Activated T-cell treated with anti-CD3 and anti-CD28 coated beads, Interleukin-2, amount 50 U/mL, for 72 hours (primary cell): ENCODE measurements at regions not wholly inside any gene's neighbourhood (a gene's known extent, or its start where the extent isn't known, plus 50 kb on each side); places are given as distances from the start of the nearest gene placed in this dataset.

Experiments used
- ATAC-seq, 2 donors: fragments of 150-1000 bp; cut with Tn5 transposase; replicated peaks in 1 of 2; 2 replicates each; pipeline ENCODE4 v1.10.0; 2021; ENCODE audit warnings: moderate library complexity in 2 of 2, mild to moderate bottlenecking in 1 of 2
- DNase-seq, 2 donors: peaks; one replicate each; pipeline ENCODE4 v3.0.0; 2021 to 2022; ENCODE audit warnings: mixed read lengths in 1 of 2
- H3K27ac Mint-ChIP-seq: one replicate; pipeline ENCODE4 v1.8.0; 2022; ENCODE audit warnings: mild to moderate bottlenecking, moderate library complexity, mixed read lengths
- H3K27me3 Mint-ChIP-seq: one replicate; pipeline ENCODE4 v1.8.0; 2022; ENCODE audit warnings: low read depth, mixed read lengths
- H3K36me3 Mint-ChIP-seq, 2 donors: one replicate each; pipeline ENCODE4 v1.8.0; 2022; ENCODE audit warnings: mixed read lengths in 2 of 2, mild to moderate bottlenecking in 1 of 2; ENCODE audit not compliant: insufficient read depth in 2 of 2
- H3K4me1 Mint-ChIP-seq: one replicate; pipeline ENCODE4 v1.8.0; 2022; ENCODE audit warnings: low read depth, mixed read lengths
- H3K4me3 Mint-ChIP-seq, 2 donors: one replicate each; pipeline ENCODE4 v1.8.0; 2022; ENCODE audit warnings: mild to moderate bottlenecking in 2 of 2, mixed read lengths in 2 of 2, moderate library complexity in 2 of 2
- H3K9me3 Mint-ChIP-seq, 2 donors: one replicate each; pipeline ENCODE4 v1.8.0; 2022; ENCODE audit warnings: mixed read lengths in 2 of 2

- Mint-ChIP-seq H3K9me3 (peaks cover 1 to 4% of the 10 kb centered on the region in 2 donors), H3K27me3 (no peaks in the 10 kb centered on the region), H3K36me3 (no peaks in the 10 kb centered on the region), H3K4me1 (no peaks in the 10 kb centered on the region), H3K4me3 (no peak overlapping the region), H3K27ac (no peak overlapping the region)
- no peak for DNase-seq
- ATAC-seq = no peak
These were observed 925.5 kb downstream of the SLC4A3 start for GRCh38 chr2:220552790-220553535.

GRCh38 chr2:220555961-220556630 lies 928.7 kb downstream of the SLC4A3 start:
- Mint-ChIP-seq H3K27ac (no peak overlapping the region), H3K36me3 (no peaks in the 10 kb centered on the region), H3K4me3 (no peak overlapping the region), H3K9me3 (peaks cover 1 to 2% of the 10 kb centered on the region in 2 donors), H3K27me3 (no peaks in the 10 kb centered on the region), H3K4me1 (no peaks in the 10 kb centered on the region)
- ATAC-seq (no peak), DNase-seq (no peak)

- no peaks in the 10 kb centered on the region for H3K27me3 Mint-ChIP-seq
- H3K27ac Mint-ChIP-seq = no peak overlapping the region
- no peaks in the 10 kb centered on the region for H3K4me1 Mint-ChIP-seq
- H3K9me3 Mint-ChIP-seq = peaks cover 1 to 2% of the 10 kb centered on the region in 2 donors
- DNase-seq (no peak), ATAC-seq (no peak)
- no peaks in the 10 kb centered on the region for H3K36me3 Mint-ChIP-seq
- H3K4me3 Mint-ChIP-seq = no peak overlapping the region
These were observed 929.2 kb downstream of the SLC4A3 start for GRCh38 chr2:220556658-220557057.

GRCh38 chr2:220560192-220560591 lies 932.8 kb downstream of the SLC4A3 start:
- no peaks in the 10 kb centered on the region for H3K4me1 Mint-ChIP-seq
- ATAC-seq = no peak
- no peaks in the 10 kb centered on the region for H3K9me3 Mint-ChIP-seq

GRCh38 chr2:220562375-220563140 lies 935.1 kb downstream of the SLC4A3 start:
- no peaks in the 10 kb centered on the region for H3K9me3 Mint-ChIP-seq
- H3K4me3 Mint-ChIP-seq = no peak overlapping the region
- no peak overlapping the region for H3K27ac Mint-ChIP-seq
- DNase-seq (no peak), ATAC-seq (no peak)
- H3K4me1 Mint-ChIP-seq = no peaks in the 10 kb centered on the region
- no peaks in the 10 kb centered on the region for H3K36me3 Mint-ChIP-seq
- no peaks in the 10 kb centered on the region for H3K27me3 Mint-ChIP-seq

More at GRCh38 chr2:220560192-220560591, 932.8 kb downstream of the SLC4A3 start:
- no peak for DNase-seq
- no peak overlapping the region for H3K27ac Mint-ChIP-seq
- no peak overlapping the region for H3K4me3 Mint-ChIP-seq
- H3K36me3 Mint-ChIP-seq = no peaks in the 10 kb centered on the region
- H3K27me3 Mint-ChIP-seq = no peaks in the 10 kb centered on the region

GRCh38 chr2:220568296-220568695 lies 940.9 kb downstream of the SLC4A3 start:
- DNase-seq (no peak), ATAC-seq (no peak)
- no peaks in the 10 kb centered on the region for H3K4me1 Mint-ChIP-seq
- H3K9me3 Mint-ChIP-seq = peaks cover 2 to 6% of the 10 kb centered on the region in 2 donors
- no peak overlapping the region for H3K27ac Mint-ChIP-seq
- H3K4me3 Mint-ChIP-seq = no peak overlapping the region
- H3K36me3 Mint-ChIP-seq = no peaks in the 10 kb centered on the region
- H3K27me3 Mint-ChIP-seq = no peaks in the 10 kb centered on the region

GRCh38 chr2:220569112-220569897 lies 941.9 kb downstream of the SLC4A3 start:
- Mint-ChIP-seq H3K4me3 (no peak overlapping the region), H3K36me3 (no peaks in the 10 kb centered on the region), H3K4me1 (no peaks in the 10 kb centered on the region), H3K27me3 (no peaks in the 10 kb centered on the region), H3K9me3 (peaks cover 2 to 6% of the 10 kb centered on the region in 2 donors), H3K27ac (no peak overlapping the region)
- DNase-seq (no peak), ATAC-seq (no peak)

GRCh38 chr2:220572385-220572784 lies 945.0 kb downstream of the SLC4A3 start:
- DNase-seq (no peak), ATAC-seq (no peak)
- H3K9me3 Mint-ChIP-seq = peaks cover 2 to 6% of the 10 kb centered on the region in 2 donors
- H3K36me3 Mint-ChIP-seq = no peaks in the 10 kb centered on the region
- H3K27me3 Mint-ChIP-seq = no peaks in the 10 kb centered on the region
- no peak overlapping the region for H3K4me3 Mint-ChIP-seq
- H3K27ac Mint-ChIP-seq = no peak overlapping the region
- H3K4me1 Mint-ChIP-seq = no peaks in the 10 kb centered on the region

- ATAC-seq = no peak
- H3K27me3 Mint-ChIP-seq = no peaks in the 10 kb centered on the region
- H3K4me3 Mint-ChIP-seq = no peak overlapping the region
- no peak for DNase-seq
- H3K36me3 Mint-ChIP-seq = no peaks in the 10 kb centered on the region
- H3K27ac Mint-ChIP-seq = no peak overlapping the region
- H3K9me3 Mint-ChIP-seq = peaks cover 2 to 6% of the 10 kb centered on the region in 2 donors
- no peaks in the 10 kb centered on the region for H3K4me1 Mint-ChIP-seq
These were observed 946.6 kb downstream of the SLC4A3 start for GRCh38 chr2:220574038-220574437.

GRCh38 chr2:220575963-220576362 lies 948.5 kb downstream of the SLC4A3 start:
- no peaks in the 10 kb centered on the region for H3K36me3 Mint-ChIP-seq
- H3K4me3 Mint-ChIP-seq = no peak overlapping the region
- peaks cover 2% of the 10 kb centered on the region in 2 donors for H3K9me3 Mint-ChIP-seq
- H3K4me1 Mint-ChIP-seq = no peaks in the 10 kb centered on the region
- H3K27me3 Mint-ChIP-seq = no peaks in the 10 kb centered on the region
- H3K27ac Mint-ChIP-seq = no peak overlapping the region
- no peak for ATAC-seq
- no peak for DNase-seq

- H3K4me3 Mint-ChIP-seq = no peak overlapping the region
- DNase-seq = no peak
- peaks cover under 1% of the 10 kb centered on the region for H3K27me3 Mint-ChIP-seq
- no peaks in the 10 kb centered on the region for H3K4me1 Mint-ChIP-seq
- ATAC-seq = no peak
- no peak overlapping the region for H3K27ac Mint-ChIP-seq
- no peaks in the 10 kb centered on the region for H3K9me3 Mint-ChIP-seq
- H3K36me3 Mint-ChIP-seq = no peaks in the 10 kb centered on the region
These were observed 952.0 kb downstream of the SLC4A3 start for GRCh38 chr2:220579452-220579851.

- H3K36me3 Mint-ChIP-seq = no peaks in the 10 kb centered on the region
- no peak for DNase-seq
- H3K27ac Mint-ChIP-seq = no peak overlapping the region
- no peak for ATAC-seq
- H3K27me3 Mint-ChIP-seq = peaks cover 7% of the 10 kb centered on the region
- no peak overlapping the region for H3K4me3 Mint-ChIP-seq
- H3K9me3 Mint-ChIP-seq = no peaks in the 10 kb centered on the region
- H3K4me1 Mint-ChIP-seq = no peaks in the 10 kb centered on the region
These were observed 952.7 kb downstream of the SLC4A3 start for GRCh38 chr2:220580113-220580512.
